OCI-LY1 (cell line): ENCODE measurements at regions not wholly inside any gene's neighbourhood (a gene's known extent, or its start where the extent isn't known, plus 50 kb on each side); places are given as distances from the start of the nearest gene placed in this dataset.

Experiments used
- H2AFZ ChIP-seq: fragments of 200-600 bp; sonication (generic), shearing (Covaris generic); 2 replicates; pipeline ENCODE4 v1.6.0; 2014; ENCODE audit warnings: antibody characterized with exemption, mild to moderate bottlenecking, low read length
- H3F3A ChIP-seq: fragments of 200-600 bp; sonication (generic), shearing (Covaris generic); 2 replicates; pipeline ENCODE4 v1.6.0; 2014; ENCODE audit warnings: mild to moderate bottlenecking, antibody characterized with exemption, low read length, moderate library complexity; ENCODE audit not compliant: insufficient read depth
- H3K27ac ChIP-seq: fragments of 200-600 bp; sonication (generic); 2 replicates; pipeline ENCODE4 v1.5.1; 2014; ENCODE audit warnings: low read length, mixed run types, mild to moderate bottlenecking, low read depth; ENCODE audit not compliant: poor library complexity, severe bottlenecking
- H3K27me3 ChIP-seq: fragments of 200-600 bp; sonication (generic); 2 replicates; pipeline ENCODE4 v1.6.0; 2014; ENCODE audit warnings: antibody characterized with exemption, mild to moderate bottlenecking, low read length, moderate library complexity; ENCODE audit not compliant: insufficient read depth
- H3K36me3 ChIP-seq: fragments of 200-600 bp; sonication (generic); 2 replicates; pipeline ENCODE4 v1.6.1; 2014; ENCODE audit warnings: mild to moderate bottlenecking, antibody characterized with exemption, low read length, moderate library complexity, mixed read lengths; ENCODE audit not compliant: insufficient read depth
- H3K4me1 ChIP-seq: fragments of 200-600 bp; sonication (generic); 2 replicates; pipeline ENCODE4 v1.5.1; 2014; ENCODE audit warnings: mild to moderate bottlenecking, low read length, moderate library complexity; ENCODE audit not compliant: insufficient read depth, severe bottlenecking
- H3K4me2 ChIP-seq: fragments of 200-600 bp; sonication (generic), shearing (Covaris generic); 2 replicates; pipeline ENCODE4 v1.6.1; 2014; ENCODE audit warnings: low read length
- H3K4me3 ChIP-seq: fragments of 200-600 bp; sonication (generic); 2 replicates; pipeline ENCODE4 v1.5.1; 2014; ENCODE audit warnings: low read length, low read depth, mild to moderate bottlenecking, mixed read lengths; ENCODE audit not compliant: poor library complexity, severe bottlenecking
- H3K79me2 ChIP-seq: fragments of 200-600 bp; shearing (Covaris generic); 2 replicates; pipeline ENCODE4 v1.6.1; 2016; ENCODE audit warnings: mixed run types, low read length, mixed read lengths; ENCODE audit not compliant: insufficient read depth
- H3K9ac ChIP-seq: fragments of 200-600 bp; sonication (generic), shearing (Covaris generic); 2 replicates; pipeline ENCODE4 v1.6.1; 2014; ENCODE audit warnings: mild to moderate bottlenecking, low read length, mixed read lengths
- H3K9me2 ChIP-seq: fragments of 200-600 bp; sonication (generic), shearing (Covaris generic); 2 replicates; pipeline ENCODE4 v1.6.1; 2014; ENCODE audit warnings: low read depth, mild to moderate bottlenecking, low read length, mixed read lengths
- H3K9me3 ChIP-seq: fragments of 200-600 bp; shearing (Covaris generic); 2 replicates; pipeline ENCODE4 v1.6.1; 2014; ENCODE audit warnings: low read length, mixed read lengths
- H4K20me1 ChIP-seq: fragments of 200-600 bp; sonication (generic), shearing (Covaris generic); 2 replicates; pipeline ENCODE4 v1.6.0; 2016; ENCODE audit warnings: mild to moderate bottlenecking, low read length; ENCODE audit not compliant: insufficient read depth
- CTCF ChIP-seq: fragments of 200-600 bp; sonication (generic), shearing (Covaris generic); IDR thresholded peaks from 2 replicates; pipeline ENCODE4 v1.5.1; 2017; ENCODE audit warnings: mild to moderate bottlenecking, antibody characterized with exemption, low read length, moderate library complexity, mixed read lengths
- EZH2 ChIP-seq: fragments of 200-600 bp; sonication (generic), shearing (Covaris generic); IDR thresholded peaks from 2 replicates; pipeline ENCODE4 v1.8.0; 2017; ENCODE audit warnings: borderline replicate concordance, mixed run types, mild to moderate bottlenecking, antibody characterized with exemption, low read length, moderate library complexity, mixed read lengths

DNA sequence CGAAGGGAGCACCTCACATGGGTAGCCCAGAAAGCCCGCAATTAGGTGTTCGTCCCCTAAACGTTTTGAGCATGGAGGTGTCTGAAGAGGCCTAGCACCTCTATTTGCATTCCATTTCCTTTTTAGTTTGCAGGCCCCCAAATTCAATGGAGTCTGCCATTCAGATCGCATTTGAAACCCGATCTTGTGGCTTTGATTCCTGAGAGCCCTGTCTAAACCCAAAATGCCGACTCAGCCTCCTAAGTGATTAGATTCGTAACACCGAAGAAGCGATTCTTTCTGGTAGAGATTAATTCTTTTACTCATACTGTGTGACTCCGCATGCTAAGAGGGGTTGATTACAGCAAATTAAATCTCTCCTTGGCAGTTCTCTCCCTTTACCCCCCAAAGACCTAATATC lies 415.2 kb upstream of the KAZN start:
- H2AFZ ChIP-seq: no peak overlapping the region
- H3K4me1 ChIP-seq: no peaks in the 10 kb centered on the region
- no peaks in the 10 kb centered on the region for H3K9me2 ChIP-seq
- no peaks in the 10 kb centered on the region for H3F3A ChIP-seq
- no peak overlapping the region for H3K27ac ChIP-seq
- no peaks in the 10 kb centered on the region for H3K9me3 ChIP-seq
- no peaks in the 10 kb centered on the region for H3K27me3 ChIP-seq
- H4K20me1 ChIP-seq: no peaks in the 10 kb centered on the region
- H3K4me2 ChIP-seq: no peak overlapping the region
- H3K9ac ChIP-seq: no peak overlapping the region
- H3K4me3 ChIP-seq: no peak overlapping the region
- H3K79me2 ChIP-seq: no peaks in the 10 kb centered on the region
- no peaks in the 10 kb centered on the region for H3K36me3 ChIP-seq
- no peak for TF ChIP-seq EZH2
- TF ChIP-seq CTCF: no peak

DNA sequence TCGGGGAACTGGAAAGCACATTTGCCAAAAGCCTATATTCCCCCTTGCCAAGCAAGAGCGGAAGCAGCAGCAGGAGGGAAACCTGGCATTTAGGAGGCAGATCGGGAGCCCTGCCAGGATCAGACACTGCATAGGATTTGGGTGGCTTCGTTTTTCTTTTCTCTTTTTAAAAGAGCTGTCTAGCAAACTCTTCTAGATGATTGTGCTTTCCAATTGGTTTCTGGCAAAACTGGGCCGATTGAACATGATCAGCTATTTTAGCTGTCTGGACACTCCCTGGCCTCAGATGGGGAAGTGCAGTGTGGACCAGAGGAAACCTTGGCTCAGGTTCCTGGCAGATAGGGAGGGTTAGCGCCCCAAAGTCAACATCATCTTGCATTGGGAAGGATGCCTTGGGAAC lies 414.0 kb upstream of the KAZN start:
- Histone ChIP-seq H3K36me3 (no peaks in the 10 kb centered on the region), H3K4me3 (no peak overlapping the region), H3K79me2 (no peaks in the 10 kb centered on the region), H3K27me3 (no peaks in the 10 kb centered on the region), H2AFZ (no peak overlapping the region), H3K4me2 (no peak overlapping the region), H3F3A (no peaks in the 10 kb centered on the region), H3K9me2 (no peaks in the 10 kb centered on the region), H3K4me1 (no peaks in the 10 kb centered on the region), H3K27ac (no peak overlapping the region), H4K20me1 (no peaks in the 10 kb centered on the region), H3K9me3 (no peaks in the 10 kb centered on the region), H3K9ac (no peak overlapping the region)
- TF ChIP-seq CTCF (no peak), EZH2 (no peak)

DNA sequence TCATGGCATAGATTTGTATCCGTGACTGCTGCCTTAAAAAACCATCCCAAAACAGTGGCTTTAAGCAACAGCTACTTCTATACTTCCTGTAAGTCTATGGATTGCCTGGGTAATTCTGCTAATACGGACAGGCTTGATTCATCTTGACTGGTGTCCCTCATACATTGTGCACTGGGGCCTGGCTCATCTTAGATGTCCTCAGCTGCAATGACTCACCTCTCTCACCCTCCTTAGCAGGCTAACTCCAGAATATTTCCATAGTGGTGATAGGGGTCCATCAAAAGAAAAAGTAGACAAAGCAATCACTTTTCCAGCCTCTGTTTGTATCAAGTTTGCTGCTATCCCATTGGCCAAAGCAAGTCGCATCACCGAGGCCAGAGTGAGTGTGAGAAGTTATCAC lies 409.1 kb upstream of the KAZN start:
- no peaks in the 10 kb centered on the region for H3K9me3 ChIP-seq
- H3K9ac ChIP-seq: no peak overlapping the region
- H3K9me2 ChIP-seq: no peaks in the 10 kb centered on the region
- no peaks in the 10 kb centered on the region for H3K79me2 ChIP-seq
- no peak overlapping the region for H3K4me3 ChIP-seq
- no peaks in the 10 kb centered on the region for H3K27me3 ChIP-seq
- H2AFZ ChIP-seq: no peak overlapping the region
- H3K4me2 ChIP-seq: no peak overlapping the region
- no peaks in the 10 kb centered on the region for H4K20me1 ChIP-seq
- H3F3A ChIP-seq: no peaks in the 10 kb centered on the region
- H3K27ac ChIP-seq: no peak overlapping the region
- H3K4me1 ChIP-seq: no peaks in the 10 kb centered on the region
- TF ChIP-seq EZH2 (no peak), CTCF (no peak)
- H3K36me3 ChIP-seq: no peaks in the 10 kb centered on the region
